ENCODE measurements at regions not wholly inside any gene's neighbourhood (a gene's known extent, or its start where the extent isn't known, plus 50 kb on each side); places are given as distances from the start of the nearest gene placed in this dataset.

DNA sequence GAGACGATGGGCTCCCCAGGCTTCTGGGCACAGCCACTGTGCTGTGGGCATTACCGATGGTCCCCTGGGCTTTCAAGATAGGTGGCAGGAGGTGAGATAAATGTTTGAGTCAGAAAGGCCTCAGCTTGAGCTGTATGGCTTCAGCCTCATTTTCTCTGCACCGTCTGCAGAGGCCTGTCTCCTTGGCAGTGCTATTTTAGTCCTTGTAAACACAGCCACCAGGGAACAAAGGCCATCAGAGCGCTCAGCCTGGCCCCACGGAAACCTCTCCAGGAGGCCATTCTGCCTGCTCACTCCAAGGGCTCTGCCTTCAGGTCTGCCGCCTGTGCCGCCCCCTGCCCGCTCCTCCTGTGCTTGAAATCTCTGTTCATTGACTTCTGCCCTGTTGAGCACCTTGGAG lies 1424.9 kb downstream of the TBC1D22A start:
- Histone ChIP-seq H3K4me1 (ENCODE audit: control insufficient read depth, insufficient read depth, low read length, poor library complexity, severe bottlenecking) (no peaks in the 10 kb centered on the region), H3K36me3 (ENCODE audit: control insufficient read depth, insufficient read depth, low read length) (no peaks in the 10 kb centered on the region), H3K27ac (ENCODE audit: insufficient read depth, low read length, poor library complexity, severe bottlenecking) (no peak overlapping the region), H3K9me3 (ENCODE audit: control insufficient read depth in 2 of 2, low read length in 2 of 2) (peaks cover 4 to 7% of the 10 kb centered on the region in 2 experiments), H3K4me3 (ENCODE audit: low read depth, low read length) (no peak overlapping the region), H3K27me3 (ENCODE audit: control insufficient read depth, insufficient read depth, low read length) (no peaks in the 10 kb centered on the region)
- ATAC-seq (ENCODE audit: low read depth in 2 of 2) (no peak), DNase-seq (no peak)
- no peaks in the 10 kb centered on the region for H3K4me1 Mint-ChIP-seq
- no peaks in the 10 kb centered on the region for H3K36me3 Mint-ChIP-seq
- no peak overlapping the region for H3K4me3 Mint-ChIP-seq
- H3K27me3 Mint-ChIP-seq, result peaks cover 4% of the 10 kb centered on the region
- H3K27ac Mint-ChIP-seq, result peak overlapping the region in 1 of 3 donors; percentile 76
- peaks cover 0 to 20% (median 8%) of the 10 kb centered on the region in 7 donors for H3K9me3 Mint-ChIP-seq

DNA sequence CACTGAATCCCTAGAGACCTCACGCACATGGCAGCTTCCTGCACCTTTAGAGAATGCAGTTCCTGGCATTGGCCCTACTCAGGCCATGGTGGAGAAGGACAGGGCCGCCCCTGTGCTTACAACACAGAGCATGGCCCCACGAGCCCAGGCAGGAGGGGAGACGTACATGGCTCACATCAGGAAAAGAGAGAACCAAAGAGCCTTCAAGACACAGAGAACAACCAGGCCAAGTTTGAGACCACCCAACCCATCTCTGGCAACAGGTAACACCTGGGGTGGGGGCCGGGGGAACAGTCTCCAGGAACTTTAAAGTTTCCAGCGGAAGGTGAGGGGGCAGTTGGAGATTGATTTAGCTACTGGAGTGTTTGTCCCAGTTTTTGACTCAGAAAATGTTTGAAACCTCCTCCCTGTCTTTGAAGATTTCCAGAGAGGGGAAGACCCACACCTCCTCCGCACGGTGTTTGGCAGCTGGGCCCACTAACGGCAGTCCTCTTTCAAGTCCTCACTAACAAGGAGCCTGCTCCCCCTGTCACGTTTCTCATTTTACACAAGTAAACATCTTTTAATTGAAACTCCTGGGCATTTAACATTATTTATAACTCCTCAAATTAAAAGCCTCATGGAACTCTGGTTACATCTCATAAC lies 1423.8 kb downstream of the TBC1D22A start:
- no peak overlapping the region for H3K4me3 Mint-ChIP-seq
- H3K4me3 ChIP-seq (ENCODE audit: low read depth, low read length), result no peak overlapping the region
- no peaks in the 10 kb centered on the region for H3K36me3 Mint-ChIP-seq
- H3K4me1 ChIP-seq (ENCODE audit: control insufficient read depth, insufficient read depth, low read length, poor library complexity, severe bottlenecking), result no peaks in the 10 kb centered on the region
- no peak overlapping the region for H3K27ac Mint-ChIP-seq
- H3K9me3 ChIP-seq (ENCODE audit: control insufficient read depth in 2 of 2, low read length in 2 of 2), result peaks cover 0 to 3% of the 10 kb centered on the region in 2 experiments
- no peaks in the 10 kb centered on the region for H3K4me1 Mint-ChIP-seq
- DNase-seq (no peak), ATAC-seq (ENCODE audit: low read depth in 2 of 2) (no peak)
- no peaks in the 10 kb centered on the region for H3K36me3 ChIP-seq (ENCODE audit: control insufficient read depth, insufficient read depth, low read length)
- H3K27ac ChIP-seq (ENCODE audit: insufficient read depth, low read length, poor library complexity, severe bottlenecking), result no peak overlapping the region
- no peaks in the 10 kb centered on the region for H3K27me3 ChIP-seq (ENCODE audit: control insufficient read depth, insufficient read depth, low read length)
- H3K27me3 Mint-ChIP-seq, result peaks cover 4% of the 10 kb centered on the region
- H3K9me3 Mint-ChIP-seq, result peaks cover 0 to 10% (median under 1%) of the 10 kb centered on the region in 7 donors

DNA sequence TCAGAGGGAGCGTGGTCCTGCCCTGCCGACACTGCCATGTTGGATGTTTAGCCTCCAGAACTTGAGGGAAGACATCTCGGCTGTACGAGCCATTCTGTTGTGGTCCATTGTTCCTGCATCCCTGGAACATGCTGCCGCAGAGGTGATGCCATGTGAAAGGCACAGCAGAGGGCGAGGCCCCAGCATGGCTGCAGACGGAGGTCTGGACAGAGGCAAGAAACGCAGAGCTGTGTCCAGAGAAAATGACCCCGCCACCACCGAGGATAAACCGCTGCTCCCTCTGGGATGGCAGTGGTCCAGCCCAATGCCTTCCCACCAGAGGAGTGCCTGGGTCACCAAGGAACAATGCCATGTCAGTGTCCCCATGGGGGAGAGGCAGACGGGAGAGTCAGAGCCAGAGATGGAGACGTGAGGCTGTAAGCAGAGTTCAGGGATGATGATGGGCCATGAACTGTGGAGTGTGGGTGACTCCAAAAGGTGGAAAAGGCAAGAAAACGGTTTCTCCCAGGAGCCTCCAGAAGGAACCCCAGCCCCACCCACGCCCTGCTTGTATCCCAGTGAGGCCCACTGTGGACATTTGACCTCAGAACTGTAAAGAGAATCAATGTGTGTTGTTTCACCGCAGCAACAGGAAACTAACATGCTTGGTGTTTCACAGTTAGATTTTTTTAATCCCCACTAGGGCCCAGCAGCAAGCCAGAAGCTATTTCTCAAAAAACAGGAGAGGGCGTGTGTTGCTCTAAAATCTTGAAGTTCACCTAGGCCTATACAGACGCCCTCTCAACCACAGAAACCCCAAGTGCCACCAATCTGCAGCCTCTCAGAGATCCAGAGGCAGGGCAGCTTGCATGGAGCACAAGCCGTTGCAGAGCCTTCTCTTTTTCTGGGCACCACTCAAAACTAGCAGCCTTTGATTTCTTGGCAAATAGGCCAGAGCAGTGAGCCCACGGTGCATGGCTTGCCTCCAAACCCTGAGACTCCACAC lies 1422.9 kb downstream of the TBC1D22A start:
- Mint-ChIP-seq H3K4me1 (no peaks in the 10 kb centered on the region), H3K36me3 (no peaks in the 10 kb centered on the region), H3K27ac (no peak overlapping the region), H3K9me3 (peaks cover 0 to 6% (median 0%) of the 10 kb centered on the region in 7 donors), H3K4me3 (no peak overlapping the region), H3K27me3 (peaks cover 5% of the 10 kb centered on the region)
- no peaks in the 10 kb centered on the region for H3K4me1 ChIP-seq (ENCODE audit: control insufficient read depth, insufficient read depth, low read length, poor library complexity, severe bottlenecking)
- no peaks in the 10 kb centered on the region for H3K36me3 ChIP-seq (ENCODE audit: control insufficient read depth, insufficient read depth, low read length)
- H3K27ac ChIP-seq (ENCODE audit: insufficient read depth, low read length, poor library complexity, severe bottlenecking), result no peak overlapping the region
- no peak overlapping the region for H3K4me3 ChIP-seq (ENCODE audit: low read depth, low read length)
- DNase-seq (no peak), ATAC-seq (ENCODE audit: low read depth in 2 of 2) (no peak)
- no peaks in the 10 kb centered on the region for H3K27me3 ChIP-seq (ENCODE audit: control insufficient read depth, insufficient read depth, low read length)
- H3K9me3 ChIP-seq (ENCODE audit: control insufficient read depth in 2 of 2, low read length in 2 of 2), result peaks cover 0 to 3% of the 10 kb centered on the region in 2 experiments

DNA sequence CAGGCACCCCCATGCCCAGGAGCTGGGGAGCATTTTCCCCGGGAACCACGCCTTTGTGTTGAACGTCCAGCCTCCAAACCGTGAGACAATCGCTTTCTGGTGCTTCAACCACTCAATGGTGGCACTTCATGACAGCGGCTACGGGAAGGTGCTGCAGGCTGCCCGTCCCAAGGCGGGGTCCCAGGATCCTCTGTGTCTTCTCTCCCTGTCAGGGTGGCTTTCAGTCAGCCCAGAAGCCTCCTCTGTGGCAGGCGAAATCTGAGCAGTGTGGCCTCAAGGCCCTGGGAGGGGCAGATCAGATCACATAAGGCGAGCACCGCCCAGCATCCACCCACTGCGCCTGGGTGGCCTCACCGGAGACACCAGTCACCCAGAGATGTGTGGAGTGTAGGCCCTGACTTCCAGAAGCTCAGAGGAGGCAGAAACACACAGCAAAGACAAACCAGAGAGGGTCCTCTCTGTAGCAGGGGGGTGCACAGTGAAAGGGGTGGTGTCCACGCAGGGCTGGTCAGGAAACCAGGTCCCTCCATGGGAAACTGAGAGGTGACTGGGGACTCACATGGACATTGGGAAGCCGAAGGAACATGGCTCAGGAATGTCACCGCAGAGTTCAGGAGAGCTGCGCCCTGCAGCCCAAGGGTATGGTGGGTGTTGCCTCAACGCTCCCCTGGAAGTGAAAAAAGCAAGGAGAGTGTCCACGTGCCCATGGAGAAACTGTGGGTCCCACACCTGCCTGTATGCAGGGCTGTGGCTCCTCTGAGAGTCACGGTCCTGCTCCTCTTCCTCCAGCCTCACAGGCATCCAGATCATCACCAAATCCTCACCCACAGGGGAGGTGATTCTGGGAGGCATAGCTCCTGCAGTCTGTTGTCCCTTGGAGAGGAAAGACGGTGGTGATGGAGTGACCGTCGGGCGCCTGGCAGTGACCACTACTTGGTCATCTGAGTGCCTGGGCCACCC lies 1420.7 kb downstream of the TBC1D22A start:
- peaks cover 9% of the 10 kb centered on the region for H3K27me3 Mint-ChIP-seq
- Histone ChIP-seq H3K36me3 (ENCODE audit: control insufficient read depth, insufficient read depth, low read length) (no peaks in the 10 kb centered on the region), H3K4me1 (ENCODE audit: control insufficient read depth, insufficient read depth, low read length, poor library complexity, severe bottlenecking) (no peaks in the 10 kb centered on the region), H3K27me3 (ENCODE audit: control insufficient read depth, insufficient read depth, low read length) (no peaks in the 10 kb centered on the region), H3K27ac (ENCODE audit: insufficient read depth, low read length, poor library complexity, severe bottlenecking) (no peak overlapping the region), H3K9me3 (ENCODE audit: control insufficient read depth in 2 of 2, low read length in 2 of 2) (no peaks in the 10 kb centered on the region), H3K4me3 (ENCODE audit: low read depth, low read length) (no peak overlapping the region)
- no peaks in the 10 kb centered on the region for H3K36me3 Mint-ChIP-seq
- H3K4me3 Mint-ChIP-seq, result no peak overlapping the region
- H3K4me1 Mint-ChIP-seq, result no peaks in the 10 kb centered on the region
- H3K27ac Mint-ChIP-seq, result peak overlapping the region in 1 of 3 donors; percentile 48
- peaks cover 0 to 4% (median 0%) of the 10 kb centered on the region in 7 donors for H3K9me3 Mint-ChIP-seq
- no peak for DNase-seq
- no peak for ATAC-seq (ENCODE audit: low read depth in 2 of 2)

DNA sequence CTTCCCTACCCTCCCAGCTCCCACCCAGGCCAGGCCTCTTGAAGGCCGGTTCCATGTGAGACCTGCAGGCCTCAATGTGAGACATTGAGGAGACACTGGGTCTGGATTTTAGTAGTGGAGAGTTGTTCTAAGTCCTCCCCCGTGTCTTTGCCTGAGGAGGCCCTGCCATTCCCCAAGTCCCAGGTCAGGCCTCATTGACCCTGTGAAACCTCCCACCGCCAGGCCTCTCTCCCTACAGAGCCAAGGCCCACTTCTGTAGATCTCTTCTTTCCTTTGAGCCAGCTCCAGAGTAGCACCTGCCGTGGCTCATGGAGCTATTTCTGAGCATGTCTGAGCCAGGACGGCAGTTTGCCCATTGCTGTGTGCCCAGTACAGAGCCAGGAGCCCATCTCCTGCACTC lies 1419.6 kb downstream of the TBC1D22A start:
- H3K9me3 ChIP-seq (ENCODE audit: control insufficient read depth in 2 of 2, low read length in 2 of 2), result no peaks in the 10 kb centered on the region
- Mint-ChIP-seq H3K36me3 (no peaks in the 10 kb centered on the region), H3K27me3 (peaks cover 9% of the 10 kb centered on the region), H3K4me1 (no peaks in the 10 kb centered on the region), H3K9me3 (peaks cover 0 to 1% (median 0%) of the 10 kb centered on the region in 7 donors), H3K4me3 (no peak overlapping the region), H3K27ac (no peak overlapping the region)
- H3K4me3 ChIP-seq (ENCODE audit: low read depth, low read length), result no peak overlapping the region
- no peak overlapping the region for H3K27ac ChIP-seq (ENCODE audit: insufficient read depth, low read length, poor library complexity, severe bottlenecking)
- DNase-seq (no peak), ATAC-seq (ENCODE audit: low read depth in 2 of 2) (no peak)
- no peaks in the 10 kb centered on the region for H3K27me3 ChIP-seq (ENCODE audit: control insufficient read depth, insufficient read depth, low read length)
- H3K4me1 ChIP-seq (ENCODE audit: control insufficient read depth, insufficient read depth, low read length, poor library complexity, severe bottlenecking), result no peaks in the 10 kb centered on the region
- H3K36me3 ChIP-seq (ENCODE audit: control insufficient read depth, insufficient read depth, low read length), result no peaks in the 10 kb centered on the region

DNA sequence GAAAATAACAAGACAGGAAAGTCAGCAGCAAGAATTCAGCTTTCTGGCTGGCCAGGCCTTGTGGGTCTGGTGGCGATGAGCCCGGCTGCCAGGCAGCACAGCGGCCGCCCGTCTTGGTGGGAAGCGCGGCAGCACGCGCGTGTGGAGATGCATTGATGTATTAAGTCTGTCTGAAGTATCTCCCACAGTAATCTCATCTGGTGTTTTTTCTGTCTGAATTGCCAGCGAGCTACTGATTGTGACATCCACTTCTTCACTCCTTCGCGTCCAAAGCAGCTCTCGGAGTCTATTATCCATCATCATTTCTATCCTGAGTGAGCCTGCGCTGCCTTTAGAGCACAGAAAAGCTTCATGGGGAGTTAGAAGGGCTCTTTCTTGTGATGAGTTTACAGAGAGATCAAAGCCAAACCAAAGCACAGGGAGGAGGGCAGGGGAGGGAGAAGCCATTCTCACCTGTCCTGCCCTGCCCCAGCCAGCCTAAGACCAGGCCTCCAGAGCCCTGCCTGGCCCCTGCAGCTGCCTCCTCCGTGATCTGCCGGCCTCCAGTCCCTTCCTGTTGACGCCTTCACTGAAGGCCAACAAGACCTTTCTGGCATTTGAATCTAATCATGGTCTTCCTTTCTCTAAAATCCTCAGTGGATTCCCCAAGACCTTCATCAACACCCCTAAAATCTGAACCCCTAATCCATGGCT lies 1419.0 kb downstream of the TBC1D22A start:
- H3K27me3 ChIP-seq (ENCODE audit: control insufficient read depth, insufficient read depth, low read length), result no peaks in the 10 kb centered on the region
- H3K9me3 Mint-ChIP-seq, result peaks cover 0 to 2% (median 0%) of the 10 kb centered on the region in 7 donors
- H3K27ac Mint-ChIP-seq, result no peak overlapping the region
- H3K36me3 Mint-ChIP-seq, result no peaks in the 10 kb centered on the region
- H3K27me3 Mint-ChIP-seq, result peaks cover 9% of the 10 kb centered on the region
- no peak for DNase-seq
- no peak for ATAC-seq (ENCODE audit: low read depth in 2 of 2)
- no peak overlapping the region for H3K4me3 ChIP-seq (ENCODE audit: low read depth, low read length)
- H3K9me3 ChIP-seq (ENCODE audit: control insufficient read depth in 2 of 2, low read length in 2 of 2), result no peaks in the 10 kb centered on the region
- no peak overlapping the region for H3K27ac ChIP-seq (ENCODE audit: insufficient read depth, low read length, poor library complexity, severe bottlenecking)
- no peaks in the 10 kb centered on the region for H3K4me1 Mint-ChIP-seq
- no peaks in the 10 kb centered on the region for H3K4me1 ChIP-seq (ENCODE audit: control insufficient read depth, insufficient read depth, low read length, poor library complexity, severe bottlenecking)
- H3K36me3 ChIP-seq (ENCODE audit: control insufficient read depth, insufficient read depth, low read length), result no peaks in the 10 kb centered on the region
- no peak overlapping the region for H3K4me3 Mint-ChIP-seq

DNA sequence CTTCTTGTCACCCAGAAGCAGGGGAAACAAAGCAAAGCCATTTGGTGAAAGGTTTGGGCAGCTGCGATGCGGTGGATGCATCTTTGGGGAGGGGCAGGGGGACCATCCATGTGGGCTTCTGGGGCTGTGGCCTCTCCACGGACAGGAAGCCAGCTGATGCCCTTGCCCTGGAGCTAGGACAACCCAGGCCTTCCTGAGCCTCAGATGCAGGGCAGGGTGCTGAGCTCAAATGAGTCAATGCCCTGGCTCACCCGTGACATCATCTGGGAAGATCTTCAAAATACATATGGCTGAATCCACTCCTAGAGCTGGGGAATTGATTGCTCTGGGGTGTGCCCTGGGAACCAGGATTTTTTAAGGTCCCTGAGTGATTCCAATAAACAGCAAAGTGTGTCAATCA lies 1418.2 kb downstream of the TBC1D22A start:
- H3K9me3 ChIP-seq (ENCODE audit: control insufficient read depth in 2 of 2, low read length in 2 of 2), result no peaks in the 10 kb centered on the region
- peaks cover 0 to 2% (median 0%) of the 10 kb centered on the region in 7 donors for H3K9me3 Mint-ChIP-seq
- no peaks in the 10 kb centered on the region for H3K4me1 Mint-ChIP-seq
- no peaks in the 10 kb centered on the region for H3K36me3 ChIP-seq (ENCODE audit: control insufficient read depth, insufficient read depth, low read length)
- no peaks in the 10 kb centered on the region for H3K27me3 ChIP-seq (ENCODE audit: control insufficient read depth, insufficient read depth, low read length)
- no peak overlapping the region for H3K4me3 ChIP-seq (ENCODE audit: low read depth, low read length)
- no peaks in the 10 kb centered on the region for H3K36me3 Mint-ChIP-seq
- H3K27ac ChIP-seq (ENCODE audit: insufficient read depth, low read length, poor library complexity, severe bottlenecking), result no peak overlapping the region
- peaks cover 9% of the 10 kb centered on the region for H3K27me3 Mint-ChIP-seq
- H3K4me1 ChIP-seq (ENCODE audit: control insufficient read depth, insufficient read depth, low read length, poor library complexity, severe bottlenecking), result no peaks in the 10 kb centered on the region
- DNase-seq (no peak), ATAC-seq (ENCODE audit: low read depth in 2 of 2) (no peak)
- H3K27ac Mint-ChIP-seq, result no peak overlapping the region
- H3K4me3 Mint-ChIP-seq, result no peak overlapping the region
